GM18909 (cell line): ENCODE measurements at regions not wholly inside any gene's neighbourhood (a gene's known extent, or its start where the extent isn't known, plus 50 kb on each side); places are given as distances from the start of the nearest gene placed in this dataset.

Experiments used
- ATAC-seq: cut with Tn5 transposase; IDR thresholded peaks from one replicate; pipeline ENCODE4 v1.9.1; 2021; ENCODE audit warnings: mild to moderate bottlenecking; ENCODE audit not compliant: unreplicated experiment, poor library complexity

GRCh38 chr22:49554741-49555140 lies 272.9 kb downstream of the BRD1 start:
- no peak for ATAC-seq

GRCh38 chr22:49554296-49554625 lies 273.4 kb downstream of the BRD1 start:
- ATAC-seq: no peak

GRCh38 chr22:49553518-49554295 lies 274.0 kb downstream of the BRD1 start:
- no peak for ATAC-seq

GRCh38 chr22:49553076-49553475 lies 274.6 kb downstream of the BRD1 start:
- ATAC-seq: no peak

GRCh38 chr22:49551897-49552614 lies 275.6 kb downstream of the BRD1 start:
- no peak for ATAC-seq

GRCh38 chr22:49551446-49551845 lies 276.2 kb downstream of the BRD1 start:
- ATAC-seq: no peak

- ATAC-seq: no peak
Measured at GRCh38 chr22:49550766-49551362, 276.8 kb downstream of the BRD1 start.

- no peak for ATAC-seq
Measured at GRCh38 chr22:49550141-49550430, 277.6 kb downstream of the BRD1 start.

GRCh38 chr22:49549256-49550140 lies 278.2 kb downstream of the BRD1 start:
- ATAC-seq: no peak

GRCh38 chr22:49548356-49549202 lies 279.1 kb downstream of the BRD1 start:
- no peak for ATAC-seq

GRCh38 chr22:49547751-49548239 lies 279.9 kb downstream of the BRD1 start:
- ATAC-seq: no peak

GRCh38 chr22:49546811-49547585 lies 280.7 kb downstream of the BRD1 start:
- no peak for ATAC-seq

- ATAC-seq: no peak
Measured at GRCh38 chr22:49545606-49546005, 282.1 kb downstream of the BRD1 start.

GRCh38 chr22:49544286-49544685 lies 283.4 kb downstream of the BRD1 start:
- ATAC-seq: no peak

- no peak for ATAC-seq
Measured at GRCh38 chr22:49543876-49544275, 283.8 kb downstream of the BRD1 start.

- ATAC-seq: no peak
Measured at GRCh38 chr22:49541693-49542230, 285.9 kb downstream of the BRD1 start.

- ATAC-seq: no peak
Measured at GRCh38 chr22:49540913-49541692, 286.6 kb downstream of the BRD1 start.
